A549 (cell line): ENCODE measurements at regions not wholly inside any gene's neighbourhood (a gene's known extent, or its start where the extent isn't known, plus 50 kb on each side); places are given as distances from the start of the nearest gene placed in this dataset.

Experiments used
- ATAC-seq, 2 experiments: fragments of 200-7000 bp in 1 of 2; fragments of >200 bp in 1 of 2; cut with Nextera tagmentation in 1 of 2; cut with Tn5 transposase in 1 of 2; 3 replicates each; pipeline versions ENCODE4 v1.8.0 to v1.9.1; 2018 to 2020; ENCODE audit warnings: mild to moderate bottlenecking in 1 of 2, moderate library complexity in 1 of 2
- CTCF ChIA-PET: fragments of 300-600 bp; sonication (Branson Sonifier 250); formaldehyde crosslinking; extraction: SDS; loops from one replicate; lab custom pipeline; 2021; ENCODE audit warnings: antibody characterized with exemption, inconsistent platforms; lab: Yijun Ruan, JAX
- POLR2A ChIA-PET: fragments of 350-600 bp; formaldehyde crosslinking; extraction: SDS; loops from one replicate; lab custom pipeline; 2021; ENCODE audit warnings: antibody characterized with exemption, inconsistent platforms; lab: Yijun Ruan, JAX
- DNase-seq, 2 experiments: peaks; one replicate each; pipeline versions ENCODE4 v3.0.0 to v3.0.0-alpha.2; 2011 to 2016; ENCODE audit warnings: low read depth in 1 of 2, low spot score in 1 of 2
- FAIRE-seq: peaks from 2 replicates; lab custom pipeline; 2011; peaks lifted over from hg19 to GRCh38; lab: Jason Lieb, UNC
- H3K27ac ChIP-seq, 2 experiments: fragments of >200 bp; sonication (Bioruptor Twin); formaldehyde crosslinking; 3 replicates each; pipeline ENCODE4 v1.5.1; 2016 to 2017
- H3K4me1 ChIP-seq: fragments of >200 bp; sonication (Bioruptor Twin); formaldehyde crosslinking; 3 replicates; pipeline ENCODE4 v1.6.1; 2016
- H3K4me2 ChIP-seq: fragments of >200 bp; sonication (Bioruptor Twin); formaldehyde crosslinking; 3 replicates; pipeline ENCODE4 v1.6.1; 2016
- H3K4me3 ChIP-seq: fragments of >200 bp; sonication (Bioruptor Twin); formaldehyde crosslinking; 3 replicates; pipeline ENCODE4 v1.5.1; 2016
- H3K9me3 ChIP-seq: fragments of >200 bp; sonication (Bioruptor Twin); formaldehyde crosslinking; 3 replicates; pipeline ENCODE4 v1.6.1; 2016
- CBX8 ChIP-seq: fragments of 200-600 bp; sonication (generic); IDR thresholded peaks from 2 replicates; pipeline ENCODE4 v1.6.1; 2016
- CEBPB ChIP-seq, 2 experiments: fragments of >200 bp in 1 of 2; sonication (Bioruptor Twin) in 1 of 2; formaldehyde crosslinking in 1 of 2; IDR thresholded peaks; 2 replicates each; pipeline ENCODE4 v1.6.1; 2012 to 2016
- EHMT2 ChIP-seq: fragments of 200-600 bp; sonication (generic); IDR thresholded peaks from 2 replicates; pipeline ENCODE4 v1.6.1; 2016; ENCODE audit warnings: antibody characterized with exemption, low read depth, mild to moderate bottlenecking, moderate library complexity
- FOSB ChIP-seq: fragments of 250-450 bp; sonication (Bioruptor Pico); IDR thresholded peaks from 2 replicates; pipeline ENCODE4 v1.5.0; 2020; ENCODE audit warnings: mild to moderate bottlenecking, moderate library complexity
- FOSL2 ChIP-seq, 2 experiments: fragments of 450-650 bp in 1 of 2; fragments of >200 bp in 1 of 2; sonication (Bioruptor Twin) in 1 of 2; formaldehyde crosslinking; IDR thresholded peaks; 2 replicates each; pipeline versions ENCODE4 v1.5.0 to v1.6.1; 2016 to 2020; ENCODE audit warnings: mild to moderate bottlenecking in 1 of 2, moderate library complexity in 1 of 2
- GATA3 ChIP-seq: IDR thresholded peaks from 2 replicates; pipeline ENCODE4 v1.6.1; 2012; ENCODE audit warnings: borderline replicate concordance
- HDAC2 ChIP-seq: fragments of 200-600 bp; sonication (generic); IDR thresholded peaks from 2 replicates; pipeline ENCODE4 v1.6.1; 2016
- HEYL ChIP-seq: fragments of 250-450 bp; sonication (Bioruptor Pico); IDR thresholded peaks from 2 replicates; pipeline ENCODE4 v1.8.0; 2021; ENCODE audit warnings: mild to moderate bottlenecking, moderate library complexity
- HOXB13 ChIP-seq: fragments of 250-450 bp; sonication (Bioruptor Pico); IDR thresholded peaks from 2 replicates; pipeline ENCODE4 v1.5.0; 2020; ENCODE audit warnings: low read depth, mild to moderate bottlenecking, moderate library complexity
- JUN ChIP-seq, 2 experiments: fragments of >200 bp; sonication (Bioruptor Twin); formaldehyde crosslinking; IDR thresholded peaks; 2 replicates in 1 of 2; 3 replicates in 1 of 2; pipeline ENCODE4 v1.6.1; 2016 to 2017
- KDM5A ChIP-seq: fragments of 200-600 bp; sonication (generic); IDR thresholded peaks from 2 replicates; pipeline ENCODE4 v1.6.1; 2016; ENCODE audit warnings: antibody characterized with exemption, mild to moderate bottlenecking
- MAZ ChIP-seq: fragments of 150-350 bp; IDR thresholded peaks from 2 replicates; pipeline ENCODE4 v1.6.1; 2014; ENCODE audit warnings: antibody characterized with exemption, low read depth, low read length, borderline replicate concordance
- NPAS2 ChIP-seq: fragments of 250-450 bp; sonication (Bioruptor Pico); IDR thresholded peaks from 2 replicates; pipeline ENCODE4 v1.8.0; 2022; ENCODE audit warnings: mild to moderate bottlenecking, moderate library complexity, borderline replicate concordance
- POLR2A ChIP-seq: IDR thresholded peaks from 2 replicates; pipeline ENCODE4 v1.6.1; 2012; ENCODE audit warnings: mild to moderate bottlenecking, low read length
- RAD21 ChIP-seq, 2 experiments: fragments of >200 bp in 1 of 2; sonication (Bioruptor Twin) in 1 of 2; formaldehyde crosslinking in 1 of 2; IDR thresholded peaks in 1 of 2; conservative IDR thresholded peaks in 1 of 2; 2 replicates in 1 of 2; 3 replicates in 1 of 2; pipeline ENCODE4 v1.6.1; 2012 to 2018; ENCODE audit warnings: inconsistent platforms in 1 of 2
- RFX5 ChIP-seq: fragments of 450-650 bp; IDR thresholded peaks from 2 replicates; pipeline ENCODE4 v1.7.1; 2014; ENCODE audit warnings: antibody characterized with exemption, mild to moderate bottlenecking, moderate library complexity
- SREBF2 ChIP-seq: fragments of 450-650 bp; IDR thresholded peaks from 2 replicates; pipeline ENCODE4 v1.6.1; 2014; ENCODE audit warnings: mild to moderate bottlenecking, moderate library complexity
- ZC3H11A ChIP-seq: fragments of 450-650 bp; IDR thresholded peaks from 2 replicates; pipeline ENCODE4 v1.6.1; 2014; ENCODE audit warnings: antibody characterized with exemption, mild to moderate bottlenecking
- ZFP36 ChIP-seq: fragments of 450-650 bp; IDR thresholded peaks from 2 replicates; pipeline ENCODE4 v1.6.1; 2014; ENCODE audit warnings: borderline replicate concordance; ENCODE audit not compliant: partially characterized antibody
- ZNF302 ChIP-seq: fragments of 250-450 bp; sonication (Bioruptor Pico); IDR thresholded peaks from 2 replicates; pipeline ENCODE4 v1.9.0; 2021; ENCODE audit warnings: inconsistent platforms, mild to moderate bottlenecking, moderate library complexity
- whole genome bisulfite sequencing: methylation state at CpG from one replicate; pipeline ENCODE4 v1.1.6; 2017; ENCODE audit errors: missing lambda C conversion rate; 5-methylcytosine and 5-hydroxymethylcytosine counted together
- TF ChIP-seq, protein P1 (sequence below): fragments of >200 bp; sonication (Bioruptor Twin); formaldehyde crosslinking; IDR thresholded peaks from 3 replicates; pipeline ENCODE4 v1.5.1; 2016
- TF ChIP-seq, protein P2 (sequence below): fragments of 250-450 bp; sonication (Bioruptor Pico); IDR thresholded peaks from 2 replicates; pipeline ENCODE4 v1.5.0; 2020; ENCODE audit warnings: low read depth, mild to moderate bottlenecking, moderate library complexity
- TF ChIP-seq, protein P3 (sequence below): fragments of 450-650 bp; IDR thresholded peaks from 2 replicates; pipeline ENCODE4 v1.6.1; 2014; ENCODE audit warnings: antibody characterized with exemption
- TF ChIP-seq, protein P4 (sequence below): IDR thresholded peaks from 2 replicates; pipeline ENCODE4 v1.6.1; 2012
- TF ChIP-seq, protein P5 (sequence below): IDR thresholded peaks from 2 replicates; pipeline ENCODE4 v1.6.1; 2012; ENCODE audit warnings: low read depth, borderline replicate concordance
- TF ChIP-seq, protein P6 (sequence below): fragments of >200 bp; sonication (Bioruptor Twin); formaldehyde crosslinking; IDR thresholded peaks from 3 replicates; pipeline ENCODE4 v1.6.1; 2016

DNA sequence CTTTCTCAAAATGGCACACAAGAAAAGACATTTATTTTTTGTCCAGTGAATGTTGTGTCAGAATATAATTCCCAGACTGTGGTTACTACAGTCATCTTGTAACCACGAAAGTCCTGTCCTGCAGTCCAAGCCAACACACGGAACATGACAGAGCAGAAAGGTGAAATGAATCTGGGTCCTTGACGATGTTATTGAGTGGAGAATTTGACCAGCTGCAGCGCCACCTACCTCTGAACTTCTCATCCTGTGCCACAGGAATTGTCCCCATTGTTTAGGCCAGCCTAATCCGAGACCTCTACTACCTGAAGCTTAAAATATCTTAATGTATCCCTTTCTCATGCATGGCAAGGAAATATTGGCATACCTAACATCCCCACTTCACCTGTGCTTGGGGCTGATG is 64.1 kb upstream of the OTX2 start:
- no peak for FAIRE-seq
- no peaks in the 10 kb centered on the region for H3K4me1 ChIP-seq
- no peak overlapping the region for H3K4me2 ChIP-seq
- ChIA-PET POLR2A (no interaction called here), CTCF (no interaction called here)
- H3K27ac ChIP-seq: no peak overlapping the region
- no peaks in the 10 kb centered on the region for H3K9me3 ChIP-seq
- WGBS: 12% methylated on average over 5 of the region's 5 CpGs
- DNase-seq: peak; percentile 7 to 39
- H3K4me3 ChIP-seq: no peak overlapping the region
- peak in 1 of 2 experiments; percentile 37; a peak in 3 of 5 replicates for TF ChIP-seq RAD21 (conservative IDR thresholded peaks at IDR 0.05 in 1 of 2, IDR thresholded peaks at IDR 0.05 in 1 of 2)
- no peak for TF ChIP-seq HEYL (CRISPR knock-in tag)
- no peak for TF ChIP-seq EHMT2
- TF ChIP-seq, protein P1, sequence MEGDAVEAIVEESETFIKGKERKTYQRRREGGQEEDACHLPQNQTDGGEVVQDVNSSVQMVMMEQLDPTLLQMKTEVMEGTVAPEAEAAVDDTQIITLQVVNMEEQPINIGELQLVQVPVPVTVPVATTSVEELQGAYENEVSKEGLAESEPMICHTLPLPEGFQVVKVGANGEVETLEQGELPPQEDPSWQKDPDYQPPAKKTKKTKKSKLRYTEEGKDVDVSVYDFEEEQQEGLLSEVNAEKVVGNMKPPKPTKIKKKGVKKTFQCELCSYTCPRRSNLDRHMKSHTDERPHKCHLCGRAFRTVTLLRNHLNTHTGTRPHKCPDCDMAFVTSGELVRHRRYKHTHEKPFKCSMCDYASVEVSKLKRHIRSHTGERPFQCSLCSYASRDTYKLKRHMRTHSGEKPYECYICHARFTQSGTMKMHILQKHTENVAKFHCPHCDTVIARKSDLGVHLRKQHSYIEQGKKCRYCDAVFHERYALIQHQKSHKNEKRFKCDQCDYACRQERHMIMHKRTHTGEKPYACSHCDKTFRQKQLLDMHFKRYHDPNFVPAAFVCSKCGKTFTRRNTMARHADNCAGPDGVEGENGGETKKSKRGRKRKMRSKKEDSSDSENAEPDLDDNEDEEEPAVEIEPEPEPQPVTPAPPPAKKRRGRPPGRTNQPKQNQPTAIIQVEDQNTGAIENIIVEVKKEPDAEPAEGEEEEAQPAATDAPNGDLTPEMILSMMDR: peak; percentile 21; the same call in 1 of the 3 replicates
- TF ChIP-seq, protein P2, sequence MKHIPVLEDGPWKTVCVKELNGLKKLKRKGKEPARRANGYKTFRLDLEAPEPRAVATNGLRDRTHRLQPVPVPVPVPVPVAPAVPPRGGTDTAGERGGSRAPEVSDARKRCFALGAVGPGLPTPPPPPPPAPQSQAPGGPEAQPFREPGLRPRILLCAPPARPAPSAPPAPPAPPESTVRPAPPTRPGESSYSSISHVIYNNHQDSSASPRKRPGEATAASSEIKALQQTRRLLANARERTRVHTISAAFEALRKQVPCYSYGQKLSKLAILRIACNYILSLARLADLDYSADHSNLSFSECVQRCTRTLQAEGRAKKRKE (CRISPR knock-in tag): no peak
- peak in 1 of 2 experiments; percentile 78; a peak in 4 of 6 replicates for ATAC-seq

DNA sequence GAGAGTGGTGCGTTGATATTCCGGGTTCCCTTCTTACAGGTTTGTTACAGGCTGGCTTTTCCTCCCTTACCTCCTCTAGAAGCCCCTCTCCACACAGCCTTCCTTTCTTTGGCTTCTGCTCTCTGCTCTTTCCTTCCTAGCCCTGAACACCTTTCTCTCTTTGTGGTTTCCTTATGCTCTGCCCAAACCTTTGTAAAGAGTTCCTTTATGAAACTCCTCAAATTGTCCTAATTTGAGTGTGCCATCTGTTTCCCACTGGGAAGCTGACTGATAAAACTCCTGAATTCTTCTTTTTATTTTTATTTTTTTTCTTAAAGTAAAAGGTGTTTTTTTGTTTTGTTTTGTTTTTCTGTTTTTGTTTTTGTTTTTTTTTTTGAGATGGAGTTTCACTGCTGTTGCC is 60.1 kb upstream of the OTX2 start:
- TF ChIP-seq, protein P1: no peak
- TF ChIP-seq NPAS2 (CRISPR knock-in tag) (no peak), KDM5A (no peak), ZNF302 (CRISPR knock-in tag) (no peak)
- Histone ChIP-seq H3K4me1 (no peaks in the 10 kb centered on the region), H3K4me2 (no peak overlapping the region), H3K4me3 (no peak overlapping the region), H3K9me3 (no peaks in the 10 kb centered on the region), H3K27ac (no peak overlapping the region)
- no peak for FAIRE-seq
- no peak for DNase-seq
- POLR2A ChIA-PET: no interaction called here
- no peak for ATAC-seq
- WGBS: 28% methylated on average over 2 of the region's 2 CpGs
- CTCF ChIA-PET: interaction anchor here (1.0 kb wide), 1 partner anchor 10 kb away, joined by 3 read pairs; no protein-coding TSS in a partner anchor

DNA sequence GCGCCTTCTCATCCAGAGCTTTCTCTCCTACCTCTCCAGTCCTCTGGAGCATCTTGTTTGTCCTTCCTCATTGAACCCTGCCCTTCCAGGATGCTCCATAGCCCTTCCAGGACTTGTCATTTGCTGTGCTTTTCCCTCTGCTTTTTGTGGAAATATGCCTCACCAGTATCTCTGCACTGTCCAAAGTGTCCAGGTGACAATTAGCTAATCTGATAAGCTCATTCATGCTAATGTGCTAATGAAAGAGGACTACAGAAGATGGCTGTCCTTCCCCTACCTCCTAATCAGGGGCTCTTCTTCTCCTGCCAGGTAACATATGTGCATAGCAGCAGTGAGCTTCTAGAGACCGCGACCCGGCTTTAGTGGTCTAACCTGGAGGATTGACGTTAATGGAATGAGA is 58.4 kb upstream of the OTX2 start:
- ChIA-PET POLR2A (no interaction called here), CTCF (interaction anchor here (1.2 to 1.5 kb wide), 2 partner anchors 13 to 18 kb away, joined by 3 read pairs; no protein-coding TSS in a partner anchor)
- DNase-seq (no peak), ATAC-seq (no peak), FAIRE-seq (no peak)
- no peak overlapping the region for H3K4me2 ChIP-seq
- no peak overlapping the region for H3K27ac ChIP-seq
- H3K4me3 ChIP-seq: no peak overlapping the region
- H3K4me1 ChIP-seq: no peaks in the 10 kb centered on the region
- no peaks in the 10 kb centered on the region for H3K9me3 ChIP-seq
- 57% methylated on average over 5 of the region's 5 CpGs for WGBS
- TF ChIP-seq CEBPB (IDR thresholded peaks at IDR 0.05) (no peak), RFX5 (no peak), GATA3 (no peak), FOSL2 (IDR thresholded peaks at IDR 0.05) (no peak), FOSL2 (CRISPR knock-in tag; IDR thresholded peaks at IDR 0.05) (no peak), HDAC2 (no peak), ZFP36 (no peak), HOXB13 (no peak), JUN (IDR thresholded peaks at IDR 0.05) (no peak), MAZ (no peak), ZC3H11A (no peak), CBX8 (no peak), SREBF2 (no peak), FOSB (no peak), RAD21 (conservative IDR thresholded peaks at IDR 0.05 in 1 of 2, IDR thresholded peaks at IDR 0.05 in 1 of 2) (no peak), POLR2A (no peak)
- TF ChIP-seq, protein P3, sequence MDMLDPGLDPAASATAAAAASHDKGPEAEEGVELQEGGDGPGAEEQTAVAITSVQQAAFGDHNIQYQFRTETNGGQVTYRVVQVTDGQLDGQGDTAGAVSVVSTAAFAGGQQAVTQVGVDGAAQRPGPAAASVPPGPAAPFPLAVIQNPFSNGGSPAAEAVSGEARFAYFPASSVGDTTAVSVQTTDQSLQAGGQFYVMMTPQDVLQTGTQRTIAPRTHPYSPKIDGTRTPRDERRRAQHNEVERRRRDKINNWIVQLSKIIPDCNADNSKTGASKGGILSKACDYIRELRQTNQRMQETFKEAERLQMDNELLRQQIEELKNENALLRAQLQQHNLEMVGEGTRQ: no peak
- TF ChIP-seq, protein P4, sequence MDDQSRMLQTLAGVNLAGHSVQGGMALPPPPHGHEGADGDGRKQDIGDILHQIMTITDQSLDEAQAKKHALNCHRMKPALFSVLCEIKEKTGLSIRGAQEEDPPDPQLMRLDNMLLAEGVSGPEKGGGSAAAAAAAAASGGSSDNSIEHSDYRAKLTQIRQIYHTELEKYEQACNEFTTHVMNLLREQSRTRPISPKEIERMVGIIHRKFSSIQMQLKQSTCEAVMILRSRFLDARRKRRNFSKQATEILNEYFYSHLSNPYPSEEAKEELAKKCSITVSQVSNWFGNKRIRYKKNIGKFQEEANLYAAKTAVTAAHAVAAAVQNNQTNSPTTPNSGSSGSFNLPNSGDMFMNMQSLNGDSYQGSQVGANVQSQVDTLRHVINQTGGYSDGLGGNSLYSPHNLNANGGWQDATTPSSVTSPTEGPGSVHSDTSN: no peak
- TF ChIP-seq, protein P5, sequence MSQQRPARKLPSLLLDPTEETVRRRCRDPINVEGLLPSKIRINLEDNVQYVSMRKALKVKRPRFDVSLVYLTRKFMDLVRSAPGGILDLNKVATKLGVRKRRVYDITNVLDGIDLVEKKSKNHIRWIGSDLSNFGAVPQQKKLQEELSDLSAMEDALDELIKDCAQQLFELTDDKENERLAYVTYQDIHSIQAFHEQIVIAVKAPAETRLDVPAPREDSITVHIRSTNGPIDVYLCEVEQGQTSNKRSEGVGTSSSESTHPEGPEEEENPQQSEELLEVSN: no peak
- TF ChIP-seq, protein P6, sequence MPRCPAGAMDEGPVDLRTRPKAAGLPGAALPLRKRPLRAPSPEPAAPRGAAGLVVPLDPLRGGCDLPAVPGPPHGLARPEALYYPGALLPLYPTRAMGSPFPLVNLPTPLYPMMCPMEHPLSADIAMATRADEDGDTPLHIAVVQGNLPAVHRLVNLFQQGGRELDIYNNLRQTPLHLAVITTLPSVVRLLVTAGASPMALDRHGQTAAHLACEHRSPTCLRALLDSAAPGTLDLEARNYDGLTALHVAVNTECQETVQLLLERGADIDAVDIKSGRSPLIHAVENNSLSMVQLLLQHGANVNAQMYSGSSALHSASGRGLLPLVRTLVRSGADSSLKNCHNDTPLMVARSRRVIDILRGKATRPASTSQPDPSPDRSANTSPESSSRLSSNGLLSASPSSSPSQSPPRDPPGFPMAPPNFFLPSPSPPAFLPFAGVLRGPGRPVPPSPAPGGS: no peak
